Fibroblast of skin of left biceps (primary cell): ENCODE measurements at regions not wholly inside any gene's neighbourhood (a gene's known extent, or its start where the extent isn't known, plus 50 kb on each side); places are given as distances from the start of the nearest gene placed in this dataset.
A peak's percentile ranks its signal among the peaks of the same experiment; 100 is the strongest.

Source experiments
- DNase-seq, 2 experiments: peaks; one replicate each; pipeline ENCODE4 v3.0.0-alpha.2; 2013; ENCODE audit warnings: low read depth in 2 of 2

GRCh38 chr2:176388861-176389260 lies 119.6 kb downstream of the MTX2 start:
- no peak for DNase-seq

GRCh38 chr2:176390276-176391147 lies 121.3 kb downstream of the MTX2 start:
- no peak for DNase-seq

- DNase-seq: no peak
These were observed 121.8 kb downstream of the MTX2 start for GRCh38 chr2:176391148-176391419.

GRCh38 chr2:176392249-176392648 lies 123.0 kb downstream of the MTX2 start:
- no peak for DNase-seq

GRCh38 chr2:176392744-176393414 lies 123.6 kb downstream of the MTX2 start:
- DNase-seq: no peak

GRCh38 chr2:176395273-176395854 lies 126.1 kb downstream of the MTX2 start:
- DNase-seq: no peak

GRCh38 chr2:176398243-176399073 lies 129.2 kb downstream of the MTX2 start:
- no peak for DNase-seq

- DNase-seq: no peak
These were observed 129.9 kb downstream of the MTX2 start for GRCh38 chr2:176399074-176399598.

- DNase-seq: no peak
These were observed 136.2 kb downstream of the MTX2 start for GRCh38 chr2:176405477-176405876.

- DNase-seq: no peak
These were observed 138.5 kb downstream of the MTX2 start for GRCh38 chr2:176407706-176408105.

- peak; percentile 31 to 37 for DNase-seq
These were observed 140.4 kb downstream of the MTX2 start for GRCh38 chr2:176409671-176410070.

GRCh38 chr2:176412136-176412535 lies 142.9 kb downstream of the MTX2 start:
- DNase-seq: no peak

GRCh38 chr2:176413786-176414185 lies 144.5 kb downstream of the MTX2 start:
- DNase-seq: no peak

GRCh38 chr2:176414641-176415040 lies 145.4 kb downstream of the MTX2 start:
- DNase-seq: no peak

- DNase-seq: no peak
These were observed 146.1 kb downstream of the MTX2 start for GRCh38 chr2:176415174-176415895.

- no peak for DNase-seq
These were observed 146.8 kb downstream of the MTX2 start for GRCh38 chr2:176415937-176416499.

GRCh38 chr2:176418768-176419167 lies 149.5 kb downstream of the MTX2 start:
- no peak for DNase-seq

GRCh38 chr2:176419591-176420071 lies 150.4 kb downstream of the MTX2 start:
- peak; percentile 64 to 66 for DNase-seq

GRCh38 chr2:176421297-176422050 lies 152.2 kb downstream of the MTX2 start:
- no peak for DNase-seq

GRCh38 chr2:176423819-176424218 lies 154.6 kb downstream of the MTX2 start:
- no peak for DNase-seq
